GM12878 (cell line): ENCODE measurements at regions not wholly inside any gene's neighbourhood (a gene's known extent, or its start where the extent isn't known, plus 50 kb on each side); places are given as distances from the start of the nearest gene placed in this dataset.

Experiments used
- ATAC-seq: fragments of 200-7000 bp; cut with Tn5 transposase; 3 replicates; pipeline ENCODE4 v1.9.1; 2020; ENCODE audit warnings: mild to moderate bottlenecking, moderate library complexity
- BruUV-seq: library from RNA; stranded (reverse); fragments of 400-500 nt; replicated peaks from 2 replicates; lab custom pipeline; 2021; lab: Mats Ljungman, UMichigan
- CTCF ChIA-PET: fragments of 300-600 bp; sonication (Branson Sonifier 250); formaldehyde crosslinking; extraction: SDS; loops from one replicate; lab custom pipeline; 2021; ENCODE audit warnings: inconsistent platforms; lab: Yijun Ruan, JAX
- POLR2A ChIA-PET: fragments of 350-600 bp; formaldehyde crosslinking; extraction: SDS; loops from one replicate; lab custom pipeline; 2021; ENCODE audit warnings: inconsistent platforms; lab: Charles Lee
- RAD21 ChIA-PET: fragments of 300-600 bp; sonication (Branson Sonifier 250); formaldehyde crosslinking; loops from one replicate; lab custom pipeline; 2023; ENCODE audit warnings: antibody characterized with exemption; ENCODE audit not compliant: unreplicated experiment; lab: Charles Lee
- SMC1A ChIA-PET: fragments of 300-600 bp; sonication (Branson Sonifier 250); formaldehyde crosslinking; loops from one replicate; lab custom pipeline; 2023; ENCODE audit not compliant: unreplicated experiment, uncharacterized antibody; lab: Charles Lee
- DNase-seq: peaks from one replicate; pipeline ENCODE4 v3.0.0-alpha.2; 2011; ENCODE audit warnings: low read depth, low spot score
- FAIRE-seq: peaks from 3 replicates; lab custom pipeline; 2011; peaks lifted over from hg19 to GRCh38; lab: Jason Lieb, UNC
- H2AFZ ChIP-seq: 2 replicates; pipeline ENCODE4 v1.6.0; 2011; ENCODE audit warnings: low read depth, low read length, control low read depth; ENCODE audit not compliant: control insufficient read depth
- H3K27ac ChIP-seq: 2 replicates; pipeline ENCODE4 v1.5.1; 2011; ENCODE audit warnings: control low read depth; ENCODE audit not compliant: control insufficient read depth, insufficient read depth
- H3K27me3 ChIP-seq, 2 experiments: replicated peaks in 1 of 2; 2 replicates each; pipeline versions ENCODE4 v1.6.0 to v1.6.1; 2011; ENCODE audit warnings: low read length in 1 of 2; ENCODE audit not compliant: control insufficient read depth in 2 of 2, insufficient read depth in 2 of 2
- H3K36me3 ChIP-seq, 2 experiments: 2 replicates each; pipeline ENCODE4 v1.5.1; 2011; ENCODE audit warnings: low read length in 1 of 2; ENCODE audit not compliant: control insufficient read depth in 2 of 2, insufficient read depth in 2 of 2
- H3K4me1 ChIP-seq: 2 replicates; pipeline ENCODE4 v1.6.1; 2011; ENCODE audit warnings: mild to moderate bottlenecking, low read length, moderate library complexity, mixed read lengths; ENCODE audit not compliant: control insufficient read depth, insufficient read depth
- H3K4me2 ChIP-seq: 2 replicates; pipeline ENCODE4 v1.6.0; 2011; ENCODE audit warnings: control low read depth; ENCODE audit not compliant: control insufficient read depth, insufficient read depth
- H3K4me3 ChIP-seq: fragments of 200-600 bp; sonication (generic); 2 replicates; pipeline ENCODE4 v1.5.1; 2016
- H3K79me2 ChIP-seq: 2 replicates; pipeline ENCODE4 v1.6.0; 2011; ENCODE audit warnings: low read length; ENCODE audit not compliant: control insufficient read depth, insufficient read depth
- H3K9ac ChIP-seq: 2 replicates; pipeline ENCODE4 v1.8.0; 2011; ENCODE audit warnings: low read length, control low read depth, mixed read lengths; ENCODE audit not compliant: control insufficient read depth, insufficient read depth
- H3K9me3 ChIP-seq: replicated peaks from 3 replicates; pipeline ENCODE4 v1.5.1; 2011; ENCODE audit warnings: mild to moderate bottlenecking, low read length; ENCODE audit not compliant: control insufficient read depth, insufficient read depth
- H4K20me1 ChIP-seq: 2 replicates; pipeline ENCODE4 v1.6.0; 2011; ENCODE audit not compliant: control insufficient read depth, insufficient read depth
- CEBPZ ChIP-seq: fragments of 150-350 bp; IDR thresholded peaks from 2 replicates; pipeline ENCODE4 v1.6.1; 2016; ENCODE audit warnings: low read depth, low read length
- EZH2 ChIP-seq: IDR thresholded peaks from 2 replicates; pipeline ENCODE4 v1.6.1; 2012; ENCODE audit warnings: low read depth, mild to moderate bottlenecking, control low read depth, inconsistent platforms, low read length, borderline replicate concordance; ENCODE audit not compliant: control insufficient read depth
- MTA2 ChIP-seq: fragments of 450-650 bp; IDR thresholded peaks from 2 replicates; pipeline ENCODE4 v1.6.1; 2016; ENCODE audit warnings: low read depth, mild to moderate bottlenecking, moderate library complexity
- PAX8 ChIP-seq: fragments of 450-650 bp; IDR thresholded peaks from 2 replicates; pipeline ENCODE4 v1.6.1; 2017; ENCODE audit warnings: mild to moderate bottlenecking, moderate library complexity
- PKNOX1 ChIP-seq: fragments of 450-650 bp; IDR thresholded peaks from 2 replicates; pipeline ENCODE4 v1.6.1; 2016; ENCODE audit warnings: mild to moderate bottlenecking
- SUPT20H ChIP-seq: IDR thresholded peaks from 2 replicates; pipeline ENCODE4 v1.6.1; 2011; ENCODE audit warnings: low read depth, mild to moderate bottlenecking, low read length, moderate library complexity, borderline replicate concordance; ENCODE audit not compliant: control insufficient read depth
- TAF1 ChIP-seq: IDR thresholded peaks from 2 replicates; pipeline ENCODE4 v1.6.1; 2011; ENCODE audit warnings: mild to moderate bottlenecking, low read depth, low read length, borderline replicate concordance
- WGBS: methylation state at CpG from one replicate; pipeline ENCODE4 v1.1.6; 2016; ENCODE audit warnings: low lambda C conversion rate; ENCODE audit not compliant: insufficient replicate concordance, insufficient coverage; ENCODE audit errors: missing lambda C conversion rate; 5-methylcytosine and 5-hydroxymethylcytosine counted together
- in situ Hi-C: fragments of 300-500 bp; cut with MboI; formaldehyde crosslinking; loops from 9 replicates; pipeline ENCODE4 v1.14.3; 2018; ENCODE audit warnings: mixed read lengths
- intact Hi-C: fragments of 100-400 bp; cut with micrococcal nuclease; formaldehyde crosslinking; loops from one replicate; pipeline ENCODE4 v1.14.2; 2022; ENCODE audit not compliant: unreplicated experiment

- intact Hi-C loops: no loop called here
- no peak overlapping the region for H3K4me2 ChIP-seq
- CTCF ChIA-PET: interaction anchor here (0.7 kb wide), 1 partner anchor 11 kb away, joined by 3 read pairs; no protein-coding TSS in a partner anchor
- H3K27me3 ChIP-seq: no peaks in the 10 kb centered on the region
- no peak for FAIRE-seq
- no TSS peak for BruUV-seq
- TF ChIP-seq SUPT20H: no peak
- no peak for TF ChIP-seq PKNOX1
- TF ChIP-seq TAF1: no peak
- no peak for TF ChIP-seq MTA2
- TF ChIP-seq EZH2: no peak
- TF ChIP-seq CEBPZ: no peak
- TF ChIP-seq PAX8: no peak
- TF ChIP-seq, all 136 proteins: peak for 0
- in situ Hi-C loops: no loop called here
- Histone ChIP-seq H3K4me1 (no peaks in the 10 kb centered on the region), H3K36me3 (no peaks in the 10 kb centered on the region), H3K27ac (no peak overlapping the region), H3K79me2 (no peaks in the 10 kb centered on the region), H3K9ac (no peak overlapping the region), H4K20me1 (no peaks in the 10 kb centered on the region), H3K4me3 (no peak overlapping the region), H2AFZ (no peak overlapping the region), H3K9me3 (no peaks in the 10 kb centered on the region)
- WGBS: 25% methylated on average over 4 of the region's 4 CpGs
- ATAC-seq (no peak), DNase-seq (no peak)
- ChIA-PET SMC1A (no interaction called here), RAD21 (no interaction called here), POLR2A (no interaction called here)
Measured at GRCh38 chr10:105761576-105762260, 1120.6 kb downstream of the SORCS3 start.
